ENCODE measurements at regions not wholly inside any gene's neighbourhood (a gene's known extent, or its start where the extent isn't known, plus 50 kb on each side); places are given as distances from the start of the nearest gene placed in this dataset.

- no peak for TF ChIP-seq CTCF (IDR thresholded peaks at IDR 0.05)
- no peak for TF ChIP-seq EZH2 (IDR thresholded peaks at IDR 0.05; ENCODE audit: borderline replicate concordance, insufficient read depth, low read depth, low read length, poor library complexity, severe bottlenecking)
Observed at GRCh38 chr1:177687544-177687943, 282.3 kb downstream of the SEC16B start.

All from B cell (primary cell).